Spleen (tissue), 7 donors: ENCODE measurements at regions not wholly inside any gene's neighbourhood (a gene's known extent, or its start where the extent isn't known, plus 50 kb on each side); places are given as distances from the start of the nearest gene placed in this dataset.

Experiments
- CTCF ChIP-seq, 11 experiments: fragments of 200-600 bp in 7 of 11; fragments of 450-650 bp in 4 of 11; sonication (generic) in 4 of 11; IDR thresholded peaks in 8 of 11; conservative IDR thresholded peaks in 3 of 11; 1 replicate in 7 of 11; 2 replicates in 4 of 11; pipeline versions ENCODE4 v1.4.0 to v1.8.0; 2016 to 2021; ENCODE audit warnings: antibody characterized with exemption in 11 of 11, inconsistent platforms in 4 of 11, mild to moderate bottlenecking in 1 of 11
- POLR2A ChIP-seq, 3 donors: fragments of 450-650 bp; IDR thresholded peaks; one replicate each; pipeline ENCODE4 v1.5.1; 2017; ENCODE audit warnings: antibody characterized with exemption in 3 of 3, mild to moderate bottlenecking in 1 of 3
- donor health status: DM: no; HTN: no; CAD: no; lungs with moderate emphysema.
- donor health status: DM: no; HTN: no; CAD: no.
- donor health status: DM: no; HTN: no; CAD: no.

DNA sequence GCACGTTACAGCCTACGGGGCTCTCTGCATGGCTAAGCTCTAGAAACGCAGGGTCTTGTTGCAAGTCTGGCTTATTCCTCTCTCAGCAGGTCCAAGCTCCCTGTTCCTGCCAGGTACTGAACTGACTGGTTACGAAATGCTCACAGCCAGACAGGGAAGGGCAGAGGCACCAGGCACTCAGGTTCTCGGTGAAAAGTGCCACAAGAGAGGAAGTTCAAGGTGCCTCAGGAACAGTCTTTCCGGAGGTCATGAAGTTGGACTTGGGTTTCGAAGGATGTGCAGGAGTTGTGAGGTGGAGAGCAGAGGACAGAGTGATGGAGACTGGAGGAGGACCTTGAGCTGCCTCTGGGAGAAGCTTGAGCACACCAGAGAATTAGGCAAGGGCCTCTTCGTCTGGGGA, 124.7 kb upstream of the GSE1 start:
- TF ChIP-seq CTCF (IDR thresholded peaks at IDR 0.05 in 8 of 11, conservative IDR thresholded peaks at IDR 0.05 in 3 of 11) (no peak), POLR2A (IDR thresholded peaks at IDR 0.05) (no peak)
